GM18499 (cell line): ENCODE measurements at regions not wholly inside any gene's neighbourhood (a gene's known extent, or its start where the extent isn't known, plus 50 kb on each side); places are given as distances from the start of the nearest gene placed in this dataset.
"Not testable (repeated sequence)": the region's sequence is repeated elsewhere in the genome, so short reads cannot be mapped to it uniquely, and the experiment has no call there.

Experiments
- ATAC-seq: cut with Tn5 transposase; IDR thresholded peaks from one replicate; pipeline ENCODE4 v1.9.1; 2021; ENCODE audit warnings: moderate number of reproducible peaks; ENCODE audit not compliant: insufficient read depth, unreplicated experiment

- ATAC-seq: no peak
Observed at GRCh38 chr7:91353848-91354247, 89.6 kb downstream of the FZD1 start.

- ATAC-seq: no peak
Observed at GRCh38 chr7:91355695-91356435, 91.6 kb downstream of the FZD1 start.

- no peak for ATAC-seq
Observed at GRCh38 chr7:91356915-91357314, 92.7 kb downstream of the FZD1 start.

- no peak for ATAC-seq
Observed at GRCh38 chr7:91357379-91357778, 93.1 kb downstream of the FZD1 start.

- ATAC-seq: no peak
Observed at GRCh38 chr7:91357901-91358300, 93.7 kb downstream of the FZD1 start.

- no peak for ATAC-seq
Observed at GRCh38 chr7:91358303-91358702, 94.1 kb downstream of the FZD1 start.

- ATAC-seq: not testable (repeated sequence)
Observed at GRCh38 chr7:91365097-91365496, 100.9 kb downstream of the FZD1 start.

- ATAC-seq: no peak
Observed at GRCh38 chr7:91366091-91366490, 101.9 kb downstream of the FZD1 start.

- no peak for ATAC-seq
Observed at GRCh38 chr7:91367812-91368578, 103.8 kb downstream of the FZD1 start.

- no peak for ATAC-seq
Observed at GRCh38 chr7:91372323-91372722, 108.1 kb downstream of the FZD1 start.

GRCh38 chr7:91373111-91373800 is 109.0 kb downstream of the FZD1 start:
- ATAC-seq: no peak

GRCh38 chr7:91374321-91374989 is 110.2 kb downstream of the FZD1 start:
- ATAC-seq: no peak

GRCh38 chr7:91375378-91375777 is 111.1 kb downstream of the FZD1 start:
- ATAC-seq: no peak

- ATAC-seq: no peak
Observed at GRCh38 chr7:91378131-91378530, 113.9 kb downstream of the FZD1 start.

GRCh38 chr7:91379236-91379635 is 115.0 kb downstream of the FZD1 start:
- no peak for ATAC-seq

GRCh38 chr7:91379991-91380390 is 115.8 kb downstream of the FZD1 start:
- no peak for ATAC-seq

GRCh38 chr7:91383053-91383904 is 119.0 kb downstream of the FZD1 start:
- ATAC-seq: no peak

GRCh38 chr7:91383905-91384274 is 119.7 kb downstream of the FZD1 start:
- no peak for ATAC-seq

GRCh38 chr7:91394757-91395156 is 130.5 kb downstream of the FZD1 start:
- not testable (repeated sequence) for ATAC-seq

- ATAC-seq: not testable (repeated sequence)
Observed at GRCh38 chr7:91395313-91395712, 131.1 kb downstream of the FZD1 start.
